Keratinocyte (primary cell): ENCODE measurements at regions not wholly inside any gene's neighbourhood (a gene's known extent, or its start where the extent isn't known, plus 50 kb on each side); places are given as distances from the start of the nearest gene placed in this dataset.

Experiments used
- DNase-seq: peaks from one replicate; pipeline ENCODE4 v3.0.0-alpha.2; 2011; ENCODE audit warnings: low read depth, missing footprints, low spot score
- FAIRE-seq: peaks from 2 replicates; lab custom pipeline; 2011; peaks lifted over from hg19 to GRCh38; lab: Jason Lieb, UNC
- H2AFZ ChIP-seq: 2 replicates; pipeline ENCODE4 v1.6.0; 2012; ENCODE audit warnings: low read length, control low read depth, inconsistent platforms; ENCODE audit not compliant: control insufficient read depth
- H3K27ac ChIP-seq: 2 replicates; pipeline ENCODE4 v1.5.1; 2011; ENCODE audit warnings: low read length; ENCODE audit not compliant: control insufficient read depth, insufficient read depth
- H3K27me3 ChIP-seq: 3 replicates; pipeline ENCODE4 v1.6.0; 2011; ENCODE audit warnings: low read length; ENCODE audit not compliant: control insufficient read depth, insufficient read depth; ENCODE audit errors: extremely low read depth
- H3K36me3 ChIP-seq, 2 experiments: 2 replicates in 1 of 2; 3 replicates in 1 of 2; pipeline ENCODE4 v1.5.1; 2011; ENCODE audit warnings: low read length in 2 of 2, mild to moderate bottlenecking in 1 of 2; ENCODE audit not compliant: control insufficient read depth in 2 of 2, insufficient read depth in 2 of 2; ENCODE audit errors: extremely low read depth in 1 of 2
- H3K4me1 ChIP-seq: 3 replicates; pipeline ENCODE4 v1.5.1; 2011; ENCODE audit warnings: low read length; ENCODE audit not compliant: control insufficient read depth, insufficient read depth; ENCODE audit errors: extremely low read depth
- H3K4me2 ChIP-seq: 3 replicates; pipeline ENCODE4 v1.6.0; 2011; ENCODE audit warnings: low read depth, low read length; ENCODE audit not compliant: control insufficient read depth, insufficient read depth; ENCODE audit errors: extremely low read depth
- H3K4me3 ChIP-seq, 3 experiments: fragments of 200-600 bp in 1 of 3; sonication (generic) in 1 of 3; 2 replicates in 2 of 3; 3 replicates in 1 of 3; pipeline ENCODE4 v1.5.1; 2011 to 2016; ENCODE audit warnings: low read length in 3 of 3, mild to moderate bottlenecking in 3 of 3, control low read depth in 2 of 3, inconsistent platforms in 1 of 3, low read depth in 1 of 3, mixed read lengths in 1 of 3, mixed run types in 1 of 3, moderate library complexity in 1 of 3; ENCODE audit not compliant: control insufficient read depth in 2 of 3, insufficient read depth in 2 of 3; ENCODE audit errors: extremely low read depth in 1 of 3
- H3K79me2 ChIP-seq: 2 replicates; pipeline ENCODE4 v1.6.0; 2012; ENCODE audit warnings: low read length; ENCODE audit not compliant: control insufficient read depth, insufficient read depth
- H3K9ac ChIP-seq: 3 replicates; pipeline ENCODE4 v1.6.0; 2011; ENCODE audit warnings: low read length; ENCODE audit not compliant: control insufficient read depth, insufficient read depth; ENCODE audit errors: extremely low read depth
- H3K9me1 ChIP-seq: 3 replicates; pipeline ENCODE4 v1.6.0; 2011; ENCODE audit warnings: low read length; ENCODE audit not compliant: control insufficient read depth, insufficient read depth; ENCODE audit errors: extremely low read depth
- H3K9me3 ChIP-seq: 2 replicates; pipeline ENCODE4 v1.5.1; 2012; ENCODE audit warnings: low read depth, low read length; ENCODE audit not compliant: control insufficient read depth
- H4K20me1 ChIP-seq: 3 replicates; pipeline ENCODE4 v1.6.0; 2011; ENCODE audit warnings: low read length; ENCODE audit not compliant: control insufficient read depth, insufficient read depth; ENCODE audit errors: extremely low read depth
- EZH2 ChIP-seq: IDR thresholded peaks from one replicate; pipeline ENCODE4 v1.6.1; 2012; ENCODE audit warnings: inconsistent platforms, mild to moderate bottlenecking, low read length, moderate library complexity
- dilution Hi-C: fragments of 300-500 bp; cut with MboI; formaldehyde crosslinking; loops from one replicate; pipeline ENCODE4 v1.7.0; 2020; ENCODE audit warnings: low sequenced_read_pairs; ENCODE audit not compliant: extremely low pct_ligation_motif_present
- TF ChIP-seq, protein P1 (sequence below), 3 experiments: IDR thresholded peaks in 1 of 3; conservative IDR thresholded peaks in 1 of 3; optimal IDR thresholded peaks in 1 of 3; 2 replicates in 2 of 3; 3 replicates in 1 of 3; pipeline versions ENCODE3 to v1.5.1; 2011; ENCODE audit warnings: low read length in 3 of 3, mild to moderate bottlenecking in 3 of 3, moderate library complexity in 2 of 3, control low read depth in 1 of 3, inconsistent platforms in 1 of 3; ENCODE audit not compliant: insufficient read depth in 2 of 3; ENCODE audit errors: extremely low read depth in 1 of 3

DNA sequence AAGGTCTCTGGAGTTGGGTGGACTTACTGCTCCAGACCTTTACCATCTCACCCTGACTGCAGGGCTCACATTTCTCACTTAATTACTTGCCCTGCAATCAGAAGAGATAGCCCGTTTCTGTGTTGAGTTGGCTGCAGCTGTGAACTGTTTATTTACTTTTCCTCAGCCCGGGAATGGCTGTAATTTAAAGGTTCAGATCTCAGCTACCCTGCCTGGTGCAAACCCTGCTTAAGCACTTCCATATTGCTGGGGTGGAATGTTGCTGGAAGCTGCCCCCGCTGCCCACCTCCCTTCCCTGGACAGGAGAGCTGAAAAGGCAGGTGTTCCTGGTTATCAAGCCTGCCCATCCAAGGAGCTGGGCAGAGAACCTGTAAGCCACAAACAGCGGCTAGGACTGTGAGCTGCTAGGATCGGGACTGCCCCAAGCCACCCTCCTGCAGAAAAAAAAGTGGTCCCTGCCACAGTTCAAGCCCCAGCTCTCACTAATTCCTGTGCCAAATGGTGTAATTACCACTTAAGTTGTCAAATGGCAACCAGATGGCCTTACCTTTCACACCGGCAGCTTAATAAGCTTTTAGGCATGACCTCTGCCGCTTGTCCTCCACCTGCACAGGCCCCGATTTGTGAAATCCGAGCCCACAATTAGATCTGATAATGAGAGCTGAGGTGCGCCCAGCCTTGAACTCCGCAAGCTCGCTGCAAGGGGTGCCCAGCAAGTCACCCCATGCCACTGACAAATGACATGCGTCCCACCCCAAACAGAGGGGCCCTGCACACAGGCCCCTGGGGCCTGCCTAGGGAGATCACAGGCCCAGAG, 269.8 kb downstream of the C16orf95 start:
- FAIRE-seq: no peak
- H3K9ac ChIP-seq: no peak overlapping the region
- H2AFZ ChIP-seq: no peak overlapping the region
- no peak for DNase-seq
- no peak overlapping the region for H3K4me3 ChIP-seq
- no peaks in the 10 kb centered on the region for H3K79me2 ChIP-seq
- H3K27ac ChIP-seq: no peak overlapping the region
- no peaks in the 10 kb centered on the region for H3K9me1 ChIP-seq
- H4K20me1 ChIP-seq: no peaks in the 10 kb centered on the region
- H3K36me3 ChIP-seq: no peaks in the 10 kb centered on the region
- no peaks in the 10 kb centered on the region for H3K9me3 ChIP-seq
- peaks cover 7% of the 10 kb centered on the region for H3K27me3 ChIP-seq
- TF ChIP-seq EZH2: no peak
- TF ChIP-seq, protein P1, sequence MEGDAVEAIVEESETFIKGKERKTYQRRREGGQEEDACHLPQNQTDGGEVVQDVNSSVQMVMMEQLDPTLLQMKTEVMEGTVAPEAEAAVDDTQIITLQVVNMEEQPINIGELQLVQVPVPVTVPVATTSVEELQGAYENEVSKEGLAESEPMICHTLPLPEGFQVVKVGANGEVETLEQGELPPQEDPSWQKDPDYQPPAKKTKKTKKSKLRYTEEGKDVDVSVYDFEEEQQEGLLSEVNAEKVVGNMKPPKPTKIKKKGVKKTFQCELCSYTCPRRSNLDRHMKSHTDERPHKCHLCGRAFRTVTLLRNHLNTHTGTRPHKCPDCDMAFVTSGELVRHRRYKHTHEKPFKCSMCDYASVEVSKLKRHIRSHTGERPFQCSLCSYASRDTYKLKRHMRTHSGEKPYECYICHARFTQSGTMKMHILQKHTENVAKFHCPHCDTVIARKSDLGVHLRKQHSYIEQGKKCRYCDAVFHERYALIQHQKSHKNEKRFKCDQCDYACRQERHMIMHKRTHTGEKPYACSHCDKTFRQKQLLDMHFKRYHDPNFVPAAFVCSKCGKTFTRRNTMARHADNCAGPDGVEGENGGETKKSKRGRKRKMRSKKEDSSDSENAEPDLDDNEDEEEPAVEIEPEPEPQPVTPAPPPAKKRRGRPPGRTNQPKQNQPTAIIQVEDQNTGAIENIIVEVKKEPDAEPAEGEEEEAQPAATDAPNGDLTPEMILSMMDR (optimal IDR thresholded peaks at IDR 0.05 in 1 of 3, IDR thresholded peaks at IDR 0.05 in 1 of 3, conservative IDR thresholded peaks at IDR 0.05 in 1 of 3; ENCODE audit: extremely low read depth in 1 of 3, insufficient read depth in 2 of 3, low read length in 3 of 3): no peak
- no peak overlapping the region for H3K4me2 ChIP-seq
- H3K4me1 ChIP-seq: no peaks in the 10 kb centered on the region
- dilution Hi-C loops: no loop called here

DNA sequence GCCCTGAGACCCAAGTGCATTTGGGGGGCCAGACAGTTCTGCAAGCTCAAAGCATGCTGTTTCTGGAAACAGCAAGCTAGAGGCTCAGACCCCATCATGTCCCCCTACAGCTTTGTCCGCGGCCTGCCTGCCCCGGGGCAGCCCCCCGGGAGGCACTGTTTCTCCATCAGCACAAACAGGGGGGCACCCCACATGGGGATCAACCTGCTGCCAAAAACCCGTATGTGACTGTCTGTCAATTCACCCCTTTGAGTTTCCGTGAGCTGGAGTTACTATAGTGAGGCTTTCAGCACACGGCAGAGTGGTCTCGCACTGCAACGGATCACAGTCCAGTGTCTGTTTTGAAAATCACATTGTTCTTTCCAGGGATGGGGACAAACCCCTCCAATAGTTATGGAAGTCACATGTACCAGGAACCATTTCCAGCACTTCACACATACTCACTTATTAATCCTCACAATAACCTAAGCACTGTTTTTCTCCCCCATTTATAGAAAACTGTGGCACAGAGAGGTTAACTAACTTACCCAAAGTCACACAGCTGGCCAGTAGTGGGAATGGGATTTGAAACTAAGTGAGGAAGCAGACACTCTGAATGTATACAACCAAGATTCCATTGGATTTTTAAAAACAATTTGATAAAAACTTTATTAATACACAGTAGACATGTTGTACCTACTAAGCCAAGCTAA, 269.0 kb downstream of the C16orf95 start:
- TF ChIP-seq, protein P1 (optimal IDR thresholded peaks at IDR 0.05 in 1 of 3, IDR thresholded peaks at IDR 0.05 in 1 of 3, conservative IDR thresholded peaks at IDR 0.05 in 1 of 3; ENCODE audit: extremely low read depth in 1 of 3, insufficient read depth in 2 of 3, low read length in 3 of 3): no peak
- TF ChIP-seq EZH2: no peak
- dilution Hi-C loops: no loop called here
- Histone ChIP-seq H3K9me3 (no peaks in the 10 kb centered on the region), H3K36me3 (no peaks in the 10 kb centered on the region), H3K9me1 (no peaks in the 10 kb centered on the region), H4K20me1 (no peaks in the 10 kb centered on the region), H3K79me2 (no peaks in the 10 kb centered on the region), H3K4me3 (no peak overlapping the region), H3K27ac (no peak overlapping the region), H3K4me2 (no peak overlapping the region), H3K4me1 (no peaks in the 10 kb centered on the region), H2AFZ (no peak overlapping the region), H3K9ac (no peak overlapping the region), H3K27me3 (peaks cover 2% of the 10 kb centered on the region)
- DNase-seq (no peak), FAIRE-seq (no peak)
